NCI-H1436 treated with DMSO at 0.1 percent for 48 hours (cell line): ENCODE measurements at regions not wholly inside any gene's neighbourhood (a gene's known extent, or its start where the extent isn't known, plus 50 kb on each side); places are given as distances from the start of the nearest gene placed in this dataset.

Experiments
- DNase-seq: peaks from one replicate; lab custom pipeline; 2025; lab: John Stamatoyannopoulos, UW

DNA sequence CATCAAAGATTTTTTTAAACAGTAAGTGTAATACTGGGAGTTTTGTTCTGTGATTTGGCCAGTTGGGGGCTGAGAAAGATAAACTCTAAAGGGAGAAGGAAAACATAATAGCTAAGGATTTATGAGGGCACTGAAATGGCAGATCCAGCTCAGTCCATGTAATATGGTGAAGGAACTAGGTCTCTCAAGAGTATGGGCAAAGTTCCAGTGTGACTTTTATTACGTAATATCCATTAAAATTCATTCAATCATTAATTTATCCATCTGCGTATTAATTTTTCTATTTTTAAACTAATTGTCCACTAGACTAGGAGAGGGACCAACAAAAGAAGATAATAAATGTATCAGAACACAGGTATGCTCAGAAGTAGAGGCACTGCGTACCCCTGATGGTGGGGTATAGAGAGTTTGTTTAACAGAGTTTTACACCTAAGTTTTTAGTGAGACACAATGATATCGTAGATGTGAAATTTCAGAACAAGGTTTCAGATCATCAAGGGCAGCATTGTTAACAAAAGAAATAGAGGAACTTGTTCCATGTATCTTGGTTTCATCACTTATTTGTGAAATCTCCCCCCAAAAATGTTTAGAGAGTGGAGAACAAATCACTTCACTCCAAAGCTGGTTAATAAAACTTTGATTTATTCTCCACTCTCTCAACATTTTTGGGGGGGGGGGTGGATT, 351.1 kb downstream of the GRXCR1 start:
- DNase-seq, result no peak

DNA sequence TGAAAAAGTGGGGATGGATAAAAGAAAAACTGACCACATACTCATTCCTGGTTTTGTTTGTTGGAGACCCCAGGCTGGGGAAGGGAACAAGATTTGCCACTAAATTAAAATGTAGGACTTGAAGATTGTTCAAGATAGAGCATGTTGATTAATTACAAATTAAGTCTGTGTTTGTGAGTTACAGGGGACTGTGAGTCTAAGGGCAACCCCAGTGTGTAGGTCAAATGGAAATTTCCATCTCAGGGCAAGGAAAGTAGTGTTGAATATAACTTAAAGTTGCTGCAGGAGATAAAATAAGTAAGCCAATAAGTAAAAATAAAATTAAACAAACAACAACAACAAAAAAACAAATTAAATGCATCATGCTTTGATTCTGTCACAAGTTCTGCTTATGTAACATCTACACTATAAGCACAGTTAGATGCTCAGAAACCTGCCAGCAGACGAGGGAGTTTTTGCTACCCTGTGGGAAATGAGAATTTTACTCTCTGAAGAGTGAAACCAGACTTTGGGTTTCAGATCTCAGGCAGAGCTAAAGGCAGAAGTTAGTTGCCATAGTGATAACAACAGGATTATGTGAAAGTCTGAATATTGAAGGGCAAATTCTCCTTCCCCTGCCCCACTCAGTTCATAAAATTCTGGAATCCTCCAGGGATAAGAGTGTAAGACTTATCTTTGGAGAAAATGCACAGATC, 352.3 kb downstream of the GRXCR1 start:
- no peak for DNase-seq

DNA sequence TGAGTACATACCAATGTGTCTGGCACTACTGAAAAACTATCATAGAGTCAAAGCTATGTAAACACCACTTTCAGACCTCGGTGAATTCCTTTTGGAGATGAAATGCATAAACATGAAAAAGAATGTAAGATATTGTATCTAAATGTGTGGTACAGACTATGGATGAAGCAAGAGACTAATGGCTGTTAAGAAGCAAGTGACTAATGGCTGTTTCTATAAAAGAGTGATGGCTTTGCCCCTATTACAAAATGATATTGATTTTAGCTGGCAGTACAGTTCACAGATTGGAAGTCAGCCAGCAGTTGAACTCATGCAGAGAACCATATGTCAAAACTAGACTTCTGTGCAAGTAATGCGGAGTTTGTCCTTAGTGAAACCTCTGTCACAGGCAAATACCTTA, 359.3 kb downstream of the GRXCR1 start:
- DNase-seq, result no peak

DNA sequence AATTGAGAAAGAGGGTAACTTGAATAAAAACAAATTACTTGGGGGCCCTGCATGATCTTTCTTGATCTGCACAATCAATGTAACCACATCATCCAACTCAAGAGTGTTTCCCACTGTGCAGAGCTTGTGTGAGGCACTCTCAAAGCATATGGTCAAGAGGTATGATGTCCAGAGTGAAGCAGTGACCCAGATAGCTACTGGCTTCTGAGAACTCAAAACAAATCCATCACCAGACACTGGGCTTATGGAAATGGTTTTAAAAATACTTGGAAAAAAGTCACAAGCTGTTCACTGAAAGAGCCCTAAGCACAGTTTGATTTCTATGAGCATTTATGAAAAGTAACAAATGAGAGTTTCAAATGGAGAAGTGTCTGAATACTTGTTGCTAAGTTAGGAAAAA, 361.0 kb downstream of the GRXCR1 start:
- DNase-seq, result no peak

DNA sequence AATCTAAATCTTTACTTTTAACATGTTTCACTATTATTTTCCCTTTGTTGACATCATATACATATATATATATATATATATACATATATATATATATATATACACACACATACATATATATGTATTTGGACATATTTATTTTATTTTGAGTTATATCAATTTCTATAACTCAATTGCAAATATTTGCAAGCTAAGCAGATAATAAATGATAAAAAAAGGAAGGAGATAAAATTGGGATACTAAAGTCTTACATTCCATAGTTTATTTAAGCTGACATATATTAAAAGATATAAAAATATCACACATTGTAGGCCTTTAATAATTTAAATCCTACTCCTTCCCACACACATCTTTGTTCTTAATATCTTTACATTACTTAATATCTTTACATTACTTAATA, 372.2 kb downstream of the GRXCR1 start:
- DNase-seq, result no peak

DNA sequence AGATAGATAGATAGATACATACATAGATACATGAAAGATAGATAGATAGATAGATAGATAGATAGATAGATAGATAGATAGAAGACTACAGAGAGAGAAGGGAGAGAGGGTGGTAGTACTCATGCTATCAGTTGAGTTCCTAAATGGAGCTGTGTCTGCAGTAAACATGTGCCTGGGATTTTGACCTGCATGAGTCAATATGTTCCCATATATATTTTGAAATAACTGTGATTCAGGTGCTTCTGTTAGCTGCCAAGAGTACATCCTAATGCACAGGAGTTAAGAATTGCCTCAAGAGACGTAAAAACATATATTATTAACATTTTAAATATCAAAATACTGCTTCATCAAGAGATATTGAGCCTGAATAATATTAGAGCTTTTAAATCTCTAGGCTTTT, 379.4 kb downstream of the GRXCR1 start:
- no peak for DNase-seq

DNA sequence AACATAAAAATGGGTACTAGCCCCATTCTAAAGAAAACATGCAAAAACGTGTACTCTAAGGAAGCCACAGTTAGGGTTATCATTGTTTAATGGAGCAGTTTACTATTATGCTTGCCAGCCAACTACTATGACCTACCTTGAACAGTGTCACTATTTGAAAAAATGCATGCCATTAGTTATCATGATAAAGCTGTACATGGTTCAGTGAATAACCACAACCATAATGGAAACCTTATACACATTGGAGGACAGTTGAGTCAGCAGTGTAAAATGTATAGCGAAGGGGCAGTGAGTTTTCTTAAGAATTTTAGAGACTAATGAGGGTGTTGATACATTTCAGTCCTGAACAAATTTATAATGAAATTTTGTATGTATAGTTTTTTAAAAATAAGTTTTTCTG, 381.9 kb downstream of the GRXCR1 start:
- DNase-seq, result no peak

DNA sequence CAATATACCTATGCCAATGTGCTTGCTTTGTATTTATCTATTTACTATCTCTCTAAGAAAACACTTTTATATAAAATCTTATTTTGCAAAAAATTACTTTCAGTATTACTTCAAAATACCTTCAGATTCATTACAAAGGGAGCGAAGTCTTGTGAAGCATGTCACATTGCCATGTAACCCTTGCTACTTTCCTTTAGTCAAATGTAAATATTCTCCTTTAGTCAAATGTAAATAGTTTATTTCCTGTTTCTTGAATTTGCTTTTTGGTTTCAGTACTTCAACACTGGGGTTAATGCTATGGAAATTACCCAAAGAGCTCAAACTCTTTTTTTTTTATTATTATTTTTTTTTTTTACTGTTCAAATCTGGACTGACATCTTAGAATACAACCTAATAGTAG, 383.3 kb downstream of the GRXCR1 start:
- DNase-seq, result no peak

DNA sequence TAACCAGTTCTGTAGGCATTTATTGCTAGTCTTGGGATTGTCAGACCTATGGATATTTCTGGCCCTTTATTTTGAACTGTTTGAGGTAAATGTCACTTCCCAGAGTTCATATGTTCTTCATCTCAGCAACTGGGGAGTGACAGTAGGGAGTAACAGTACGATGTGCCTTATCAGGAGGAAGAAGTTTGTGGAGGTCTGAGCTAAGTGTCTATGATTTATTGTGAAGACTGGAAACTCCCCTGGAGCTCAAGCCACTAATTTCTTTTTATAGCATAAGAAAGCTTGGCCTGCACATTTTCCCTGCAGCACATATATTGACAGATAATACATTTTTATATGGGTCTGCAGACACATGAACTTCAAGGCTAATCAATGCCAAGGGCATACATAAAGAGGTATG, 383.8 kb downstream of the GRXCR1 start:
- DNase-seq, result no peak

DNA sequence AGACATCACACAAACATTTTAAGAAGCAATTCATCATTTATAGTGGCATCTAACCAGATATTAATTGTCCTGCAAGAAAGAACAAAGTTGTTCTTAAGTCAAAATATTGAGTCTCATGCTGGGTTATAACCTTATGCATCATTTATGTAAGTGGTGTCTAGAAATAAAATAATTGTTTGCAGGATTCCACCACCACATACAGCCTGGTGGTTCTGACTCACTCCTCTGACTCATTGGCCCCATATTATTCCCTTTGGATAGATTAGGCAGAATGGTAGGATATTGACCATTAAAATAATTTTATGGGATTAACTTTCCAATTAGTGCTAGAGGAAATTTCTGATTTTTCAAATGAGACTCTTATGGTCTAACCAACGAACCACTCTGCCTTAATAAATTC, 384.5 kb downstream of the GRXCR1 start:
- DNase-seq, result no peak

DNA sequence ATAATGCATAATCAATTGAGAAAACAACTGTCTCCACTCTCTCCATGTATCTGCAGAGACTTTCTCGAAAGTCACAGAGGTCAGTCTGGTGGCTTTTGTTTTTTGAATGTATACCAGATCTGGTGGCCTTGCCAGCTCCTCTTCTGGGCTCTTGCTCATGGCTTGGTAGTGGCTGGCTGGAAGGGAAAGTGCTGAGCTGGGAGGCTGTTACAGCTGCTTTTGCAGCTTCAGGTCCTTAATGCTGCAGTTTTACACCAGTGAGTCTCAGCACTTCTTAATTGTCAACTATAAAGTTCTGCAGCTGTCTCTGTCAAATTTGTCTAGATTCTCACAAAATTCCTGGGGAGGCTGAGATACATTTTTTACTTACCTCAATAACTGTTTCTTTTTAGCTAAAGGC, 390.0 kb downstream of the GRXCR1 start:
- no peak for DNase-seq

DNA sequence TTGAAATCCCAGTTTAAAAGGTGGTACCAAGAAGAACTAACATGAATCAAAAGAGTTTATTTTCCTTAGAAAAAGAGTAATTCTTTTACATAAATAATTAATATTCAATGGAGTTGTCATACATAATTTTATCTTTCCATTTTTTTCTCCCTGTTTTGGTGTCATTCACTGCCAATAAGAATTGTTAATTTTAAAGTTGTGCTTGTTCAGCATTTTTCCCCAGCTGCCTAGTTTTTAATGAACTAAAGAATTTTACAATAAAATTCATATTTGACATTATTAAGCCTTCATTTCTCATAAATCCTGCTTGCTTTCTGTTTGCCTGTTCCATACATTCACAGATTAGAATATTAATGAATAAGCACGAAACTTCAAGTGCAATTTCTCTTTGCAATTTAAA, 393.6 kb downstream of the GRXCR1 start:
- no peak for DNase-seq

DNA sequence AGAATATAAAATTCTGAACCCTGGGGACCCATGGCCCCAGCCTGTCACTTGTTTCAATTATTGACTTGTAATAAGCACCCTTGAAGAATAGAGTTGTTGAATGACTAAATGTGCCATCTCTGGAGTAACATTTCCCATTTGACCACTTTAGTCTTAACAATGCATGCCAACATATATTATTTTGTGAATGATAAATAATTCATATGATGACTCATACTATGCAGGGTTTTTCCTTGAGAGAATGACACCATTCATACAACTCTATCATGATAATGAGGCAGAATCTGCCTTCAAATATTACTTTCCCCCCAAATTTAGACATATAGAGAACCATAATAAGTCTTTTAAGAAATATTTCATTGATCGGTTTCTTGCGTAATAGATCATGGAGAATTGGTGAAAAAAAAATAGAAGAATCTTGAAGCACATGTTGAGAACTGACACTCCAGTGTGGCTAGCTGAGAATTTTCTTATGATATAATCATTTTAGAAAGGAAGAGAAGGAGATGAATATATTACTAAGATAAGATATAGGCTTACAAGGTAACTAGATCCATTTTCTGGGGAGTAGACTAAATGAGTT, 404.5 kb downstream of the GRXCR1 start:
- DNase-seq, result no peak

DNA sequence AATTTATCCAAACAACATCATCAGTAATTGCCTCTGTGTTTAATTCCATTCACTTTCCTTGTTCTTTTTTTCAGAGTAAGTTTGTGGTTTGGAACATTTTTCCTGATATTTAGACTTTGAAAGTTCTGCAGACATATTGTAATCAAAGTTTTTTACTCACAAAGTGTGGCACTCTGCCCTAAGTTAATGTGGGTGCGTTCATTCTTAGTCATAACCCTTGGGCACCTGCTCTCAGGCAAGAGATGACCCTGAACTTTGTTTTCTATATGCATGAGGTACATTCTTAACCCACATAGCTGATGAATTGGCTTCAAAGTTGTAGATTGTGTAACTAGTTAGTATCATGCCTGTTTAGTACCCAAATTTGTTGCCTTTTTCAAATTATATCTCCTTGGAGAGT, 424.3 kb downstream of the GRXCR1 start:
- DNase-seq, result no peak

DNA sequence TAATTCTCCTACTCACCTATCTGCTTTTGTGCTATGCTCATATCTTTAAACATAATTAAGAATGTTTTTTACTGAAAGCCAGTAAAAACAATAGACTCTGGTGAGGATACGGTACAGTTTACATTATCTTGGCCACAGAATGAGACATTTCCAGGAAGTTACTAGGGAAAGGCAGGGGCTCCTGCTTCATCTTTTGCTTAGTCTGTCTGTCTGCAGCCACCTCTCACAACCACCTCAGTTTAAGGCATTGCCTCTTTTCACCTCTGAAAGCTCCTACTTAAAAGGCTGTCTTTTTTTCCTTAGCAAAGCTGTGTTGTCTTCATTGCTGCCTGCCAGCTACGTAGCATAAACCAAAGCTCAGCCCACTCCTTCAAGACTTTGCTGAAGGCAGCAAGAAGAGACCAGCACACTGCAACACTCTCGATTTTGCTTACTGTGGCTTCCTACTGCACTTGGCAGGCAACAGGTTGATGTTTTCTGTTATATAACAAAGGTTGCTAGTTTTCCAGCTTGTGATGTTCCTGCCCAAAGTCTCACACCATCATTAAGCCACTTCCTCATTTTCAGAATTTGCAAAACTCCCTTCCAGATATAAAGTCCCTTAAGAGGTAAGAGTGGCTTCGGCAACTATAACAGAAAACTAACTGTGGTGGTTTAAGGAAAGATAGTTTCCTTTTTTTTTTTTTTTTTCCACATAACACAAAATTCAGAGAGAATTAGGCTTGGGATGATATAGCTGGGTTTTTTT, 432.9 kb downstream of the GRXCR1 start:
- DNase-seq, result no peak

DNA sequence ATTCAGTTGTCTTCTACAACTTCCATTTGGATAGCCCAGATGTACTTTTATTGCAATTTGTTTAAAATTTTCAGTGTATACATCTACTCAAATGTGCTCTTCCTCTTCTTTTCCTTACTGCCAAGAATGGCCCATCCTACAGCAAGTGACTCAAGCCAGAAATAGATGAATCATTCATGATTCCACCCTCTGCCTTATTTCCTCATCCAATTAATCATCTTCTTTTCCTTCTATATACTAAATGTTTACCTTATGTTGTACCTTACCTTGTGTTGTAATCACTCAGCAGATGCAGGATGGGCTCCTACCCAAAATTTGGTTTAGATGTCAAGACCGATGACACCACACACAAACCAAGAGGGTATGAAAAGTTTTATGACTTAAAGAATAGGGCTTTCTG, 437.8 kb downstream of the GRXCR1 start:
- no peak for DNase-seq

DNA sequence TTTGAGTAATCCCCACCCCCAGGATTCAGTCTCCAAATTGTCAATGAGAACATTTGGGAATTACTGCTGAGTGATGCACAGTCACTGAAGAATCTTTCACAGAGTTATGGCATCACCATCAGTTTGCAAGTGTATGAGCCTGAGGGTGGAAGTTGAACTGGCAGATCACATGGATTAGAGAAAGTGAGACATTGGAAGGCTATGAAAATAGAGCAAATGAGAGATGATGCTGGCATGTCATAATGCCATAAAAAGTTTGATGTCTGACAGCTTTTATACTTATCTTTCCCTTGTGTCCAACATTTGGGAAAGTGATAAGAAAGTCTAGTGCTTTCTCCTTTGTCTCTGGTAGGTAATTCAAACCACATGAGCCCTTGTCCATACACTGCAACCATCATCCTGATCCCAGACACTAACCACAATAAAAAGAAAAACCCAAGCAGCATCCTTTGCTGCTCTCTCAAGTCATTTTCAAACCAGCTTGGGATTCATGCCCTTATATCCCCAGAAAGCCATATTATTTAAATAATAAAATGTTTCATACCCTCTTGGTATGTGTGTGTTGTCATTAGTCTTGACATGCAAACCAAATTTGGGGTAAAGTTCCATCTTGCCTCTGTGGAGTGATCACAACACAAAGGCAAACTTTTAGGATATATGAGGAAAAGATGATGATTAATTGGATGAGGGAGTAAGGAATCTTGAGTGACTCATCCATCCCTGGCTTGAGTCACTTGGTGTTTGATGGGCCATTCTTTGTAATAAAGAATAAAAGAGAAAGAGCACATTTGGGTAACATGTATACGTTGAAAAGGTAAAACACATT, 438.9 kb downstream of the GRXCR1 start:
- no peak for DNase-seq

DNA sequence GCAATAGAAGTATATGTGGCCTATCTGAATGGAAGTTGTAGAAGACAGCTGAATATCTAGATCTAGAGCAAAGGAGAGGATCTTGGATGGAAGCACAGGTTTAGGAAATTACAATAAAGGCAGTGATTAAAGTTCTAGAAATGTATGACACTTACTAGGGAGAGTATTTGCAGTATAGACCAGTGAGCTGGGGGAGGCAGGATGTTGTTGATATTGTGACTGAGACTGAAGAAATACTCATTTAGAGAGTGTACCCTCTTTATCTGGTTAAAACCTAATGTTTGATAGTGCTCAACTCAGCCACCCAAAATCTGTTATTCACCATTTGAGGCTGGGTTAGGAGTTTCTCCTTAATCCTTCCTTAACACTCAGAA, 439.5 kb downstream of the GRXCR1 start:
- no peak for DNase-seq

DNA sequence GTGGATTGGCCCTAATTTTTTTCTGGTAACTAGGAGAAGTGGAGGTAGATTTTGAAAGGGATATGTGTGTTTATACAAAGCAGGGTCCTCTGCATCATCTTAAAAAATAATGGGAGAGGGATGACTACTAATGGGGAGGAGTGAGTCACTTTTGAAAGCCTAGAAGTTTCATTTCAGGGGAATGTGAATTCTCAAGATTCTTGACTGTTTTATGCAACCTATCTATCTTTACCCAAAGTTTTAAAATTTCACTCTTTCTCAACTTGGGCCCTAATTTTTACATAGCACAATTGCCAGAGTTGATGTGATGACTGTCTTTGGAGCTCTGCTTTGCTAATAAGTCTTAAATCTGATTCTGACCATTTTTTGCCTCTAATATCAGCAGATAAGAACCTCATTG, 445.2 kb downstream of the GRXCR1 start:
- DNase-seq, result no peak

DNA sequence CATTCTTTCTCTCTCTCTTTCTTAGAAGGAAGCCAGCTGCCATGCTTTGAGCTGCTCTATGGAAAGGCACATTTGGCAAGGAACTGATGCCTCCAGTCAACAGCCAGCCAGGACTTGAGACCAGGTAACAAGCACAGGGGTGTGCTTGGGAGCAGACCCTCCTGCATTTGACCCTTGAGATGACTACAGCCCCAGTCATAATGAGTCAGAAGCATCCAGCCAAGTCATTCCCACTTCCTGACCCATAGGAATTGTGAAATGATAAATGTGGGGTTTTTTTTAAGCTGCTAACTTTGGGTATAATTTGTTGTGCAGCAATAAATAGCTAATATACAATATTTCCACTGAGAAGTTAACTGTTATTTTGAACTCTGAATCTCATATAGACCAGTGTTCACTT, 446.9 kb downstream of the GRXCR1 start:
- DNase-seq, result no peak

DNA sequence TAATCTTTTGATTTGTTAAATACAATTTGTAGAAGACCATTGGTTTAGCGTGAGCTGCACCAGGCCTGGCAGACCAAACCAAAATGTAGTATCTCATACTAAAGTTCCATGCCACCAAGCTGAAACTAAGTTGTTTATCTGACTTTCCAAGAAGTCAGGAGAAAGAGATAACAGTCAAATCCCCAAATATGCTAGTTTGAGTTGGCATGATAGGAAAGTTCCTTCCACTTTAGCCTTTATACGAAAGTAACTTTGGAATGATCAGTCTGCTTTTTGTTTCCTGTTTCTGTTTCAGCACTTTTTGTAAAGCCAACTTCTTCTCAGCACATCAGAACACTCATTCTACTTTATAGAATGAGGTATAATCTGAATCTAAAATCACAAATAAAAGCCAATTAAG, 449.2 kb downstream of the GRXCR1 start:
- no peak for DNase-seq

DNA sequence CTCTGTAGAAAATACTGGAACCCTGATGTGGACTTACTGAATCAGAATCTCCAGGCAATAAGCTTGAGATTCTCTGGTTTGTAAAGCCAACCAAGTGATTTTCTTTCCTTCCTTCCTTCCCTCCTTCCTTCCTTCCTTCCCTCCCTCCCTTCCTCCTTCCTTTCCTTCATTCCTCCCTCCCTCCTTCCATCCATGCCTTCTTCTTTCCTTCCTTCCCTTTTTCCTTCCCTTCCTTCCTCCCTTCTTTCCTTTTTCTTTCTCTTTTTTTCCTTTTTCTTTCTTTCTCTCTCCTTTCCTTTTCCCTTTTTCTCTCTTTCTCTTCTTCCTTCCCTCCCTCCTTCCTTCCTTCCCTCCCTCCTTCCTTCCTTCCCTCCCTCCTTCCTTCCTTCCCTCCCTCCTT, 450.8 kb downstream of the GRXCR1 start:
- no peak for DNase-seq
